ENCODE measurements at regions not wholly inside any gene's neighbourhood (a gene's known extent, or its start where the extent isn't known, plus 50 kb on each side); places are given as distances from the start of the nearest gene placed in this dataset.

DNA sequence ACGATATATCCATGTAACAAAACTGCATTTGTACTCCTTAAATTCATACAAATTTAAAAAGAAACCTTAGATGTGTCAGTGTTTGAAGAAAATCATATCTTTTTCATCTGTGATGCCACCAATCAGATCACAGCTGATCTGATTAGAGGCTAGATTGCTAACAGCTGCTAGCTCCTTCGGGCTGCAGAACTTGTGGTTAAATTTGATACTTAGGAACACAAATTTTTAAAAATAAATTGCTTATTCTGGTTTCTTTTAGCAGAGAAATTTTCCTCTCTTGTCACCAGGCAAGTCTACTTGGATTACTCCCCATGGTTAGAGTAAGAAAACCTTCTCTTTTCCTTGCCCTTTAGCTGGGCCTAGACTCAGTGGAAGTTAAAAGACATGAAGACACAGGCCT, 94.6 kb upstream of the RANBP6 start:
- no peak for TF ChIP-seq POLR2A (IDR thresholded peaks at IDR 0.05)
- TF ChIP-seq, protein P1, sequence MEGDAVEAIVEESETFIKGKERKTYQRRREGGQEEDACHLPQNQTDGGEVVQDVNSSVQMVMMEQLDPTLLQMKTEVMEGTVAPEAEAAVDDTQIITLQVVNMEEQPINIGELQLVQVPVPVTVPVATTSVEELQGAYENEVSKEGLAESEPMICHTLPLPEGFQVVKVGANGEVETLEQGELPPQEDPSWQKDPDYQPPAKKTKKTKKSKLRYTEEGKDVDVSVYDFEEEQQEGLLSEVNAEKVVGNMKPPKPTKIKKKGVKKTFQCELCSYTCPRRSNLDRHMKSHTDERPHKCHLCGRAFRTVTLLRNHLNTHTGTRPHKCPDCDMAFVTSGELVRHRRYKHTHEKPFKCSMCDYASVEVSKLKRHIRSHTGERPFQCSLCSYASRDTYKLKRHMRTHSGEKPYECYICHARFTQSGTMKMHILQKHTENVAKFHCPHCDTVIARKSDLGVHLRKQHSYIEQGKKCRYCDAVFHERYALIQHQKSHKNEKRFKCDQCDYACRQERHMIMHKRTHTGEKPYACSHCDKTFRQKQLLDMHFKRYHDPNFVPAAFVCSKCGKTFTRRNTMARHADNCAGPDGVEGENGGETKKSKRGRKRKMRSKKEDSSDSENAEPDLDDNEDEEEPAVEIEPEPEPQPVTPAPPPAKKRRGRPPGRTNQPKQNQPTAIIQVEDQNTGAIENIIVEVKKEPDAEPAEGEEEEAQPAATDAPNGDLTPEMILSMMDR (IDR thresholded peaks at IDR 0.05), result no peak
- TF ChIP-seq EP300 (IDR thresholded peaks at IDR 0.05), result no peak
